Caki2 (cell line): ENCODE measurements at regions not wholly inside any gene's neighbourhood (a gene's known extent, or its start where the extent isn't known, plus 50 kb on each side); places are given as distances from the start of the nearest gene placed in this dataset.

Experiments
- DNase-seq: peaks from one replicate; pipeline ENCODE4 v3.0.0-alpha.2; 2015; ENCODE audit warnings: low read depth
- in situ Hi-C: cut with HindIII; loops from 2 replicates; pipeline ENCODE4 v1.10.0; 2016; ENCODE audit warnings: low sequenced_read_pairs, low pct_unique_long_range_greater_than_20kb, mixed read lengths

DNA sequence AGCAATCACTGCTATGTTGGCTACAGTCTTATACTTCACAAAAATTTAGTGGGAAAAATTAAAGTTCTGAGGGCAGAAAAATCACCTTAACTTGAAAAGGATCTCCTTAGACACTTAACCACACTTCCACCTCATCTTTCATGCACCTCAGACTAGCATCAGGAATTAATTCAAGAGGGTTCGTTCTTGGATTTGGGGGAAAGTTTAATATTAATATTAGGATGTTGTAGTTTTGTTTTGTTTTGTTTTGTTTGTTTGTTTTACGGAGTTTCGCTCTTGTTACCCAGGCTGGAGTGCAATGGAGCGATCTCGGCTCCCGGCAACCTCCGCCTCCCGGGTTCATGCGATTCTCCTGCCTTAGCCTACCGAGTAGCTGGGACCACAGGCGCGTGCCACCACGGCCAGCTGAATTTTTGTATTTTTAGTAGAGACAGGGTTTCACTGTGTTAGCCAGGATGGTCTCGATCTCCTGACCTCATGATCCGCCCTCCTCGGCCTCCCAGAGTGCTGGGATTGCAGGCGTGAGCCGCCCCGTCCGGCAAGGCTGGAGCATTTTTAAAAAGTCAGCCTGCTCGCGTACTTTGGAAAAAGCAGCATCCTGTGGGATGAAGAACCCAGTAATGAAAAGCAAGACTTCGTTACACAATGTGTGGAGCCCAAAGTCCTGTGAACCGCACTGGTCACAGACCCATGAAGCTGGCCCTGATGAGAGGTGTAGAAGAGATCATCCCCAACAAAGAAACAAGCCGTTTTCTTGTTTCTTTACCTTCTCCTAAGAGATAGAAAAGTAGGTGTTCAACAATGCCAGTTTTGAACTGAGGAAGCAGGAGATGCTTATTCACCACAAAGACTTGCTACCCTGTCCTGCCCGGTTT is 194.9 kb downstream of the GPX5 start:
- in situ Hi-C loops, result no loop called here

DNA sequence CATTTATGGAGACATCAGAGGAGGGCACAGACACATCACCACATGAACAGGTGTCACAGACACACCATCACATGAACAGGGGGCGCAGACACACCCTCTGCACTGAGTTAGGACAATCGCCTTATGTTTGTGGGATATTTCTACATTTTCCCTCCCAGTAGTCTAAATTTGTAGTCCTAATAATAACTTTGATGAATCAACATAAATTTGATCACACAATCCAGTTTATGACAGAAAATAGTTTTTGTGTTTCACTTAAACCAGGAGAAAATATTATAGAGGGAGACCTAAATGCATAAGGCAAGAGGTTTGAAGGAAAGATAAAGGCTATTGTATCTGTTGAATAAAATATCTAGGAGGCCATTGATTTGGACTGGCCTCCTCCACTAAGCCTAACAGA is 195.7 kb downstream of the GPX5 start:
- no peak for DNase-seq
- in situ Hi-C loops, result no loop called here

More for the DNA sequence above, 194.9 kb downstream of the GPX5 start:
- no peak for DNase-seq

DNA sequence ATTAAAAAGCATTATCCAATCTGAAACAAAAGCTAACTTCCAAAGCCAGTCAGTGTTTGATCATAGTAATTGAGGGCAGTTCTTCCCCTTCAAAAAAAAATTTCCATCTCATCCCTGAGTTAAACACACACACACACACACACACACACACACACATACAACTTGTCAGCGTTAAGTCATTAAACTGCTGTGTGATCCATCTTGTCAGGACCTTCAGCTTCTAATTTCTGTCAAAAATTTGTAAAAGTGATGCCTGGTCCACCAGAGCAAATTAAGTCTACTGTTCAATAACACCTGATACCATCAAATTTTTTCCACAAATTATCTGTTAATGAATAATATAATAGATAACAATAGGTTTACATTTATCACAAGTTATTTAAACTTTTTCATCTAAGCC is 198.7 kb downstream of the GPX5 start:
- no peak for DNase-seq
- in situ Hi-C loops, result no loop called here

DNA sequence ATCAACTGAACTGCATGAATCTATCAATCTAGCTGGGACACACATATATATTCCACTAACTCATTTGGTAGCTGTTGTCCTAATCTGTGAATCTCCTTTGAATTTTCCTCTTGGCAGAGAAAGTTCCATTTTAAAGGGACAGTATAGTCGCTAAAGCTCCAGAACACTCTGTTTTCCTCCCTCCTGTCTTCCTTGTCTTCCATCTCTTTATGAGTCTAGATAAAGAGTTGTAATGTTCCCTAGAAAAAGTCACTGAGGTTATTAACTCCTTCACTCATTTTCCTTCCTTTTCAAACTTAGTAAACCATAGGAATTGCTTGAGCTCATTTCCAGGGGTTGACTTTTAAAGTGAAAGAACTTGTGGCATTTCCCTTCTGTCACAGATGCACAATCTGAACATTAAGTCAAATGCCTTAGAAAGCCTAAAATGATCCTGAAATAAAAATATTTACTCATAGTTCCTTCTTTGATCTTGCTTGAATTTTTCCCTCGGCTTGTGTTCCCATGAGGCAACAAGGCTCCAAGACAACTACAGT is 198.4 kb downstream of the TRIM27 start:
- in situ Hi-C loops, result no loop called here

GRCh38 chr6:28725890-28726348 is 197.9 kb downstream of the TRIM27 start:
- in situ Hi-C loops, result no loop called here
- peak; percentile 26 for DNase-seq

More for the DNA sequence above, 198.4 kb downstream of the TRIM27 start:
- DNase-seq, result no peak

DNA sequence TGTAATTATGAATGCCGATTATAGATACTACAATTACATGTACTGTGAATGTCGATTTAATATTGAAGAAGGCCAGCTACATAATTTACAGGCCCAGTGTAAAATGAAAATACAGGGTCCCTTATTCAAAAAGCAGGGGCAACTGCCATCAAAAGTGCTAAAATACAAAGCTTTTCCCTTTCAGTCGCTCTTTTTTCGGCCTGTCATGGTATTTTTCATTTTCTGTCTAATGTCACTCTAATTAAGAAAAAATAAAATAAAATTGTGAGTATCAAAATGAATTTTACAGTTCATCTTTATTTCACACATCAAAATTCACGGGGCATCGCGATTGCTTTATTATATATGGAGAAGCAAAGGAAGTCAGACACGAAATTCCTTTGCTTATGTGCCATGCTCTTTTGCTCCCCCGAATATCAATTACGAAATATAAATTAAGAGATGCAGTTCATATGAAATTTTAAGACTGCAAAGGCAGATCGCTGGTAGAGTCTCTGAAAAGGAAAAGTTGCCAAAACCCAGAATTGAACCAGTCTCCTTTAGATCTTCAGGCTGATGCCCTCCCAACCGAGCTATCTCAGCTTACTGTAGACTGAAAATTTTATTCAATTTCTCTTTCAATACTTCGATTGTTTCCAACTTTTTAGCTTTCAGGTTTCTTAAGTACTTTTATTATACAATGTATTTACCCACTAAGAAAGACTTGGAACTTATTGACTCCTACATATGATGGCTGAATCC is 197.0 kb downstream of the TRIM27 start:
- DNase-seq, result no peak

DNA sequence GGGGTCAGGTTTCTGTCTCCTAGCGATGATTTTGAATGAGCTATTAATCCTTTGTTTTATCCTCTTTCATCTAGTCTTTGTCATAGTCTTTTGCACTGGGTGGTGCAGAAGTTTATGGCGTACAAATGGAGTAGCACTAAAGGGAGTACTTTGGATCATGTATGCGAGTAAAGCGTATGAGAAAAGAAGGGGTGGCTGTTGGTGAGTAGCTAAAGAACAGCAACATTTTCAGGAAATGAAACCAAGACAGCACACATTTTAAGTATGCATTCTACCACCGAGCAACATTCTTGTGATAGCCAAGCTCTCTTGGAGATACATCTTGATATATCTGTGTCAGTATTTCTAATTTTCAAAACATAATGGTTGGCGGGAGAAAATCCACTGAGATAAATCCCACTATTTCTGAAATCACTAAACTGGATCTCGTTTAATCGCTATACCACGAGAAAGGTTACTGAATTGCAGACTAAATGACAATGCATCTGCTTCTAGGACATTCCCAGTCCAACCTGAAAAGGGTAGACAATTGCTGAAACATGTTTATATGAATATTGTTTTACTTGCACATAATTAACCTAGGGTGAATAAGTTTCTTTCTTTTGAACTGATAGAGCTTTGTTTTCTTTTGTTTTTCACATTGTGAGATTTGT is 196.1 kb downstream of the TRIM27 start:
- DNase-seq, result no peak
- in situ Hi-C loops, result no loop called here

More for the DNA sequence above, 197.0 kb downstream of the TRIM27 start:
- in situ Hi-C loops, result no loop called here

DNA sequence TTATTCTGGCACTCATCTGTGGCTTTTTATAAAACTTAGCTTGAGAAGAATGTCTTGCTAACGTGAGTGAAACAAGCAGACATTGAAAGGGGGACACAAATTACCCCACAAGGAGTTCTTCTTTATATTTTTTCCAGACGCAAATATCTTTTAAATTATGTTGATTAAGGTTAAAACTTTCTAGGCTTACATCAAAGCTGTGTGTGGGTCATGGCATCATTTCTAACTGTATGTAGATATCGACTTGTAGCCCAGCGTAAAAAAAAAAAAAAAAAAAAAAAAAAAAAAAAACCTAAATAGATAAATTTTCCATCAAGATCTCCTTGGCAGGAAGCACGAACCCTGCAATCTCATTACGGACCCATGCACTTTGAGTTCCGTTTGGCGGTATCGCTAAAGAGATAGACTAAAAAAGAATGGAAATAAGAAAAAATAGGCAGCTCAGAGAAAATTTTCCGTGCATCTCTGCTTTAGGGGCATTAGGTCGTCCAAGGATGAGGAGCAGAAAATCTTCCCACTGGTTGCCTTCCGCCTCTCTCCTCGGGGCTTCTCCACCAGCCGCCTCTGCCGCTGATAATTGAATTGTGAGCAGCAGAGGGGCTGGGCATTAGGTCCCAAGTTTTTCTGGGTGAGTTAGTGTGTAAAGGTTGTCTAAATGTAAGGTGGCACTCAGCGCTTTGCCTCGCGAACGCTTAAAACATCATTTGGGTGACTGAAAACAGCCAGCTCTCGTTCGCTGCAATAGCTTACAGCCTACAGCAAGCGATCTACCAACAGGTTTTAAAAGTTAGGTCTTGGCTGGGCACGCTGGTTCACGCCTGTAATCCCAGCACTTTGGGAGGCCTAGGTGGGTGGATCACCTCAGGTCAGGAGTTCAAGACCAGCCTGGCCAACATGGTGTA is 194.0 kb downstream of the TRIM27 start:
- in situ Hi-C loops, result no loop called here

GRCh38 chr6:28732052-28732451 is 191.7 kb downstream of the TRIM27 start:
- in situ Hi-C loops, result no loop called here
- no peak for DNase-seq

More for the DNA sequence above, 194.0 kb downstream of the TRIM27 start:
- no peak for DNase-seq

GRCh38 chr6:28734443-28734959 is 189.3 kb downstream of the TRIM27 start:
- DNase-seq, result no peak
- in situ Hi-C loops, result no loop called here

DNA sequence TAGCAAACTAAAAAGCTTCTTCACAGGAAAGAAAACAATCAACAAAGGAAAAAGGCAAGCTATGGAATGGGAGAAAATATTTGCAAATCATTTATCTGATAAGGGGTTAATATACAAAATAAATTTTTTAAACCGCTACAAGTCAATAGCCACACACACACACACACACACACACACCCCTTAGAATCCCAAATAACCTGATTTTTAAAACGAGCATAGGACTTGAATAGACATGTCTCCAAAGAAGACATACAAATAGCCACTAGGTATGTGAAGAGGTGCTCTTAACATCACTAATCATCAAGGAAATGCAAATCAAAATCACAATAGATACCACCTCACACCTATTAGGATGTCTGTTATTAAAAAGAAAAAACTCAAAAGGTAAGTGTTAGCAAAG is 187.7 kb downstream of the TRIM27 start:
- DNase-seq, result no peak
- in situ Hi-C loops, result no loop called here

DNA sequence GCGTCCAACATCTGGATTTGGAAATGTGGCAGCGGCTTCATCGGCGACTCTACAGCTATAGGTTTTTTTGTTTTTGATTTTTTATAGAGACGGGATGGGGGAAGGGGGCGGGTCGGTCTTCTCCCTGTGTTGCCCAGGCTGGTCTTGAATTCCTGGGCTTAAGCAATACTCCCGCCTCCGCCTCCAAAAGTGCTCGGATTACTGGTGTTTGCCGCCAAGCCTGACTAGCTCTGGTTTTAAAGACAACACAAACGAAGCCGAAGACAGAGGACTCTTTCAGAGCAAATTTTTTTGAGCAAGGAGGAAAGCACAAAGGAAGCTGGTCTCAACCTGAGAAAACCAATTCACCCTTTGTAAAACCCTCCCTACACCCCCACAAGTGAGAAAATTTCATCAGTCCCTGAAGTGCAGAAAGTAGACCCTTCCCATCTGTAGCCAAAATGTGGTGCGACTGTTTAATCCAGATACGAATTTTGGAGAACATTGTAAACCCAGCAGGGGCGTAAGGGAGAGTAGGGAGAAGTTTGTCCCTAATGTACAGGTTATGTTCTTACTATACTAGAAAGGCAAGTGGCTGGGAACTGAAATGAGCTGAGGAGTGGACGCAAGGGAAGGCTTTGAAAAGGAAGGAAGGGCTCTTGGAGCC is 185.9 kb downstream of the TRIM27 start:
- in situ Hi-C loops, result no loop called here

DNA sequence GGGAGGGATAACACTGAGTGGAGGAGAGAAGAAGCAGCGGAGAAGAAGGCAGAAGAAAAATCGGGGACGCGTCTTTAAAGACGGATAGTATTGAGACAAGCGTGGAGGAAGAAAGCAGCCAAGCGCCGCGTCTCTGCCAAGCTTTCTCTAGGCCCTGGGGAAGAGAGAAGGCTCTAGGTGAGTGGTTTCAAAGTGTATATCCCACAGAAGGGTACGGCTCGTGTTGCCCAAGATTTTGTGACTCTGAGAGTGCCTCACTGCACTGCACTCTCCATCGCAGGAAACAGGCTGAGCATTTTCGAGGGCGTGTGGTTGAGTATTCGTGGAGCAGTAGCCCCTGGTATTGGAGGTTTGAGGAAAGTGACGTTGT is 185.4 kb downstream of the TRIM27 start:
- DNase-seq, result no peak
- in situ Hi-C loops, result no loop called here

More for the DNA sequence above, 185.9 kb downstream of the TRIM27 start:
- DNase-seq, result no peak

DNA sequence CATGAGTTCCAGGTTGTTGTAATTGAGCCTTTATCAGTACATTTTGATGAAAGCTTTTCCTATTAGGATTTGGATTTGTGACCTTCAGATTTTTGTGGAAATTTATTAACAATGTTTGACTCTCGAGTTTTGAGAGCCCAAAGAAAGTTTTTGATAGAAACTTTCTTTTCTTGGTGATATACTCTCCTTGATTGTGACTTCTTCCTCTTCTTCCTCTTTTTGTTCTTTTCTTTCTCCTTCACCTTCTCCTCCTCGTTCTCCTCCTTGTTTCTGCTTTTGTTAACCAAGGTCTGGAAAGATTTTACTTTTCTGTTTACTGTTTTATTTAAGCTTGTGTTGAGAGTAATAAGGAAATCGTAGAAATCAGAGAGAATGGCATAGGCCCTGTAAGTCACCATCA is 182.4 kb downstream of the TRIM27 start:
- in situ Hi-C loops, result no loop called here

DNA sequence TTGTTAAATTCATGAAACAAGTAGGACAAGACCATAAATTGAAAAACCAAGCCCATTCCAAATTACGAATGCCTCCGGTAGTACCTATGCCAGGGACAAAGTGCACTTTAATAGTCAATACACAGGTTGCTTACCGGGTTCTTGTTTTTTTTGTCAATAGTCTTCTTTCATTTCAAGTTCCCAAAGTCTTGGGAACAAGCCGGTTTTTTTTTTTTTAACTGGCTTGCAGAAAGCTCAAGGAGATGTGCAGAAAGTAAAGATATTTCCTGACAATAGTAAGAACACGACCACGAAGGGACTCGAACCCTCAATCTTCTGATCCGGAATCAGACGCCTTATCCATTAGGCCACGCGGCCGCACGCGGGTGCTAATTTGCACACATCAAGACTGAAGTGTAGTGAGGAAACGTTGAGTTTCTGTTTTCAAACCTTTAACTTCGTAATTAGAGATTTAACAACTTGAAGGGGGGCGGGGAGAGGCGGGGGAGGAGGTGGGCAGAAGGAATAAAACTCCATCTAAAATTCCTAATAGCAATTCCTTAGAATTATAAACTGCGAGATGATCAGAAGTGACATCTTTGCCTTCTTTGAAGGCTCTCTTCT is 181.0 kb downstream of the TRIM27 start:
- in situ Hi-C loops, result no loop called here
- peak; percentile 82 for DNase-seq

More for the DNA sequence above, 182.4 kb downstream of the TRIM27 start:
- no peak for DNase-seq

DNA sequence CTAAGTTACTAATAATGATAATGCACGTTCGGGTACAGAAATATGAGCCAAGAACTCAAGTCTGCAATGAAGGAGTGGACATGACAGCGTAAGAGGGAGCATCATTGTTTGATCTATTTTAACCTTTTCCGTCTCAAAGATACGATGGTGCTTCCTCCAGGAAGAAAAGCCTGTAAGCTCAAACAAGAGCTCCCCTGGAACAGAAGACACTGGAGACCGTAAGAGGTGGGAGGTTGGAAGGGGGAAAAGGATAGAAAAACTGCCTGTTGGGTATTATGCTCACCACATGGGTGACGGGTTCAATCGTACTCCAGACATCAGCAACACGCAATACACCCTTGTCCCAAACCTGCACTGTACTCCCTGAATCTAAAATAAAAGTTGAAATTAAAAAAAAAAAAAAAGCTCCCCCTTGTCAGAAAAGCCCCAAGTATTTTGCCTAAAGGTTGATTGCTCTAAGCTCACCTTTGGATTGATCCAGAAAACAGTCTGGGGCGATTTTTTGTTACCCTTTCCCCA is 180.5 kb downstream of the TRIM27 start:
- in situ Hi-C loops, result no loop called here
- DNase-seq, result no peak
